Amygdala (tissue), 56 donors: ENCODE measurements at regions not wholly inside any gene's neighbourhood (a gene's known extent, or its start where the extent isn't known, plus 50 kb on each side); places are given as distances from the start of the nearest gene placed in this dataset.
A peak's percentile ranks its signal among the peaks of the same experiment; 100 is the strongest.

ENCODE experiments used
- DNase-seq, 56 donors: peaks; one replicate each; lab custom pipeline; 2025; lab: John Stamatoyannopoulos, UW

DNA sequence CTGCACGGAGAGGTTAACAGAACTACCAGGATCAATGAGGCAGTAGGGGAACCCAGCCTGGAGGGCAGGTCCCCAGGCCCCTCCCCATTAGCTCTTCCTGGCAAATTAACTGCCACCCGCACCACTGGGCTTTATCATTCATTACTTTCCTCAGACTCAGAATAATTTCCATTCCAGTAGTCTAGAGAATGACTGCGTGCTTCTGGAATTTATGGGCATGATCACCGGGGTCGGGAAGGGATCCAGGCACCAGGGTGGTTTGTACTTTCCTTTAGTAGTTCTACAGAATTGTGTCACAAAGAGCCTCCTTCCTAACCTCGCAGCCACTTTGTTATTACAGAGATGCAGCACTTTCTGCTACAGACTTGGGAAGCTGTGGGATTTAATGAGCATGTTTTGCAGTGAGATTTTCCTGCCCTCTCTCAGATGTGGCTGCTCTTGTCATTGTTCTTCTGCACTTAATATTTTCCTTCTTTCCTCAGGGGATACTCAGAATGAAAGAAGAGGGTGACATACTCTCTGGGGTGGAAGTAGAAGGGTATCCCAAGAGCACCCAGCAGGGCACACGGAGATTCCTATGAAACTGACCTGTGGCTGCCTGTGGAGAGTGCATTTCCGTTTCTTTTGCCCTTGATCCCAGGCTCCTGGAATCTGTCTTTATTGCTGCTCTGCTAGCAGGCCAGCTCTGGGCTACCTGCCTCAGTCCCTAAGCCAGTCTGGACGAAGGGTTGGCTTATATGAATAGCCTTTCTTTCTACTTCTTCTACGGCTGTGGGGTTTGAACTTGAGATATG lies 285.0 kb upstream of the SLC10A2 start:
- no peak for DNase-seq

DNA sequence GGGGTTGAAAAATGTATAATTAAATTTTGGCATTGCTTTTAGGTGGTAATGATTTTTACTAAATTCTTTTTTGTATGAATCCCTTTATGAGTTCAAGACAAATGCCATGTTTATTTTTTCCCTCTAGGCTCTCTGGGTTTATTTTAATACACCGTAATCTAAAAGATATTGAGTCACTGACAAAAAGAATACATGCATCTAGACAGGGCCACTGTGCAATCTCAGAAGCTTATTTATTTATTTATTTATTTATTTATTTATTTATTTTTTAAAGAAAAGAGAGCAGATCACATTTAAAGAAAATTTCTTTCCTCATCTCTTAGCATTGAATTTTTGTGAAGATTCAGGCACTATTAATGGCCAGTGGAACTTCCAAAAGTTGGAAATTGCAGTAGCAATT lies 283.9 kb upstream of the SLC10A2 start:
- no peak for DNase-seq

DNA sequence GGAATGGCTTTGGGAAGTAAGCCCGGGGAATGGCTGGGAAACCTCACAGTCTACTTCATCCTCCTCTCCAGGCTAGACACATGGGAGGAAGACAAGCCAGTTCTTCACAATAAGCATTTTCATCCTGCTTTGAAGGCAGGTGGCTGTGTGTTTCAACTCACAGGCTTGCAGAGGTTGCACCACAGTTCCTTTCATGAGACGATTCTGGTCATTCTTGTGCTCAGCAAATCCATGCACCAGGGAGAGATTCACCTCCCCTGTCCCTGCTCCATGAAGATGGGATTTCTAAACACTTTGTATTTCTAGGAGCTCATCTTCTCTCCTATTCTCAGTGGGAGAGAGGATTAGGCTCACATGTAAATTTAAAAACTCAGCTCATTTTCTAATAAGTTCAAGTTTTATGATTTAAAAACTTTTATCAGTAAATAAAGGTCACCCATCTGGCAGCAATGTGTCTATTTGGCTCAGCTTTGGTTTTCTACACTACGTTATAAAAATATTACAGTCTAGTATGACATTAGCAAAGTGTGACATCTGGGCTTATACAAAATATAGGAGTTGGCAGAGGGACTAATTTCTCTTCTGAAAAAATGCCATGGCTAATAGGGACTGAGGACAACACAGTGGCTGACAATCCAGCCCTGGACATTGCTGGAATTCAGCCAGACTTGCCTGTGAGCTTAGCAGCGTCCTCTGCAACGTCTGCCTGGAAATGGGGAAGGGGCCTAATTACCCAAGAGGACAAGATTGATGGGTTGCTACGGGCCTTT lies 283.2 kb upstream of the SLC10A2 start:
- DNase-seq = no peak

DNA sequence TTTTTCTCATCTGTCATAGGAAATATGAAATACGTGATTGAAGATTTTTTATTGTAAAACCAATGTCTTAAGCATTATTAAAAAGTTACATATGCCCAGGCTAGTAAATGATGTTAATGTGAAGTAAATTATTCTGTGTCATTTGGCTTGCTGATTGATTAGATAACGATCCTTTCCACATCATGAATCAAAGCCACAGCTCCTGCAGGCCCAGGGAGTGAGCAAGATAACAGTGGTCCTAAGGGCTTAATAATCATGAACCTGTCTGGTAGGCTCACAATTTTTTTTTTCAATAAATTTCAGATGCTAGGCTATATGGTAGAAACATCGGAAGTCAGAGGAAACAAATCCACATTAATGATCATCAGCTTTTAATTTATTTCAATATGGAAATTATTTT lies 269.0 kb upstream of the SLC10A2 start:
- DNase-seq = no peak

DNA sequence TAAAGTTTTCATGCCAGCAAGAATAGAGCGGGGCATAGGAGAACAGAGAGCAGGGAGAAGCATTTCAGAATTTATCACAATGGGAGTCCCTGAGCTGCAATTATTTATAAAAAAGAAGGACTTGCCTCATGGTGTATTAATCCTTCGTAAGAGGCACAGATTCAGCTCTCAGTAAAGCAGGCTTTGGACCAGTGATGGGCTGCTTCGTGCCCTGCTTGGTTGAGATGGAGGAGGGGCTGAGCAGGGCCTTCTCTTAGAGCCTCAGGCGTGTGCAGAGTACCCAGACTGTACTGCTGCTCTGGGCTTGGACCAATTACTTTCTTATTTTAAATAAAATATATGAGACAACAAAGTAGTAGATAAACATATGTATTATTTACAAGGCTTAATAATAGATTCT lies 265.7 kb upstream of the SLC10A2 start:
- DNase-seq = no peak

DNA sequence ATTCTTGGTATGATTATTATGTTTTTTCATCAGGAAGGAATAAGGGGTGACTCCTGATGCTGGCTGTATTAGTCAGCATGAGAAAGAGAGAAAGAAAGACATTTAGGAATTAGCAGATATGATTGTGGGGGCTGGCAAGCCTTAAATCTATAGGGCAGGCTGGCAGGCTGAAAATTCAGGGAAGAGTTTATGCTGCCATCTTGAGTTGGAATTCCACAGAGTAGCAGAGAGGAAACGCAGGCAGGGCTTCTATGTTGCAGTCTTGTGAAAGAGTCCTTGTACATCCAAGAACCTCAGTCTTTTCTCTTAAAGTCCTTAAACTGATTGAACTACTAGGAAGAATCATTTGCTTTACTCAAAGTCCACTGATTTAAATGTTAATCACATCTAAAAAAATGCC lies 262.7 kb upstream of the SLC10A2 start:
- peak in 1 of 56 donors; percentile 2 for DNase-seq

DNA sequence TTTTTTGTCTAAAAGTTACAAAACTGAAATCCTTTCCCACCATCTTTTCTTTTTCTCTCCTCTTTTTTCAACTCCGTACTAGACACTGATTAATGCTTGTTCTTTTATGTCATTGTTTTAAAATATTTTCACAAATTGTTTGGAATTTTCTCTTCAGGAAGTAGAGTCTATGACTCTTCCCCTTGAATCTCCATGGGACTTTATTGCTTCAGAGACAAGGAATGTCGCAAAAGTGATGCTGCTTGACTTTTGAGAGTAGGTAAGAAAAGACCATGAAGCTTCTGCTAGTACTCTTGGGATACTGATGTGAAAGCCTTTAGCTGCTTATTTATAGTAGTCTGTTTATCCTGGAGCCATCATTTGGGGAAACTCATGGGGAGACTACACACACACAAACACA lies 260.1 kb upstream of the SLC10A2 start:
- no peak for DNase-seq

DNA sequence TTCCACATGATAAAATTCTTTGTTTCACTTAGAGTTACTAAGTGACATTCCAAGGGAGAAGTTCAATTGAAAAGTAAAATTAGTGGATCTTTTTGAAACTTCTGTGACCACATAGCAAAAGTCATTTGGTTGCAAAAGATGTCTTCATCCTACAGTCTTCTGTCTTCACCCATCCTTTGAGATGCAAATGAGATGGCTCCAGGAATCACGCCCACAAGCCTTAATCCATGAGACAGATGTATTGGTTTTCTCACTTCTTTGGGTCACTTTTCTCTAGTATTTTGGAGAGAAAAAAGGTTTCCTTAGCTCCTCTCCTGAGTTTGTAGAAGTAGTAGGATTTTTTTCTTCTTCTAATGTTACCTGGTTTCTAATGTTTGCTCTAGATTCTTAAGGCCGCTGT lies 259.5 kb upstream of the SLC10A2 start:
- no peak for DNase-seq

DNA sequence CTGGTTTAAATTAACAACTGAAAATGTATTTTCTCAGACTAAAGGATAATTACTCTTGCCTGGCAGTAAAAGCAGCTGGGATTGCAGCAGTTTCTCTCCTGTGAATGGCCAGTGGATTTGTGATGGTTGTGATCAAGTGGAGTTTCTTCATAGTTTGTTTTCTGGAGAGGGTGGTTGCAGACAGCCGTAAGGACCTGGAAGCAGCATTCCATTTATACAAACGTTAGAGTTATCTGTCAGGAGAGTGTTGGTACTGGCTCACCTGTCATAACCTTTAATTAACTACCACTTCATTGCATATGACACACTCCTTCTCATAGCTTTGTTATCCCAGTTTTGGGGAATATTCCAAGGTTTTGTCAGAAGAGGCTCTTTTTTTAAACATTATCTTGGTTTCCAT lies 258.4 kb upstream of the SLC10A2 start:
- no peak for DNase-seq

DNA sequence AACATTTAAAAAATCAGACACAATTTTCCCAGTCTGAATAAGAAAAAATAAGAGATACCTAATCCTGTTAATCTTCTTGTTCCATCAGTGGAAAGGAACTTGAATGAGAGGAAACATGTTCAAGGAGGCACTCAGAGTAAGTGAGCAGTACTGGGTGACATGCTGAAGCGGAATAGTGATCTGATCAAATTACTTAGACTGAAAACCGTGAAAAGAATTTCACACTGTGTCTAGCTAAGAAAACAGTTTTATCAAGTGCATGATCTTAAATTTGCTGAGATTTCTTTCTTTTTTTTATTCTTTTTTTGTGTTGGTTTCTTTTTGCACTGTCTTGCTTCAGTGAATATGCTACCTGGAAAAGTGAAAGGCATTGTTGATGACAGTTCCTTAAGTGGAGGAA lies 249.5 kb upstream of the SLC10A2 start:
- no peak for DNase-seq

DNA sequence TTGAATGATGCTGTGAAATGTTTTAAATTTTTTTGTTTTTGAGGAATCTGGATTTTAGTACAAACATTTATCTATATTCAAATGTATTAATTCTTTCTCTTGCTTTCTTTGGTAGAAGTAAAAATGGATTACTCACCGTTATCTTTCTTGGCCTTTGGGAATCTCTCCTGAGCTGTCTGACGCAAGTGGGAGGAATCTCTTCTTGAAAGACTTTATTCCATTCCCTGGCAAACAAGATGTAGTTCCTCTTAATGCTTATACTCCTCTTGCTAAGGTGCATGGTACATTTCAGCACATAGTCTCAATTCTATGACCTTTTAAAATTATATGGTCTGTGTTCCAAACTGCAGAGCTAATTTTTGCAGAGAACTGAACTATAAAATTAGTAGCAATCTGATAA lies 246.2 kb upstream of the SLC10A2 start:
- DNase-seq = no peak

DNA sequence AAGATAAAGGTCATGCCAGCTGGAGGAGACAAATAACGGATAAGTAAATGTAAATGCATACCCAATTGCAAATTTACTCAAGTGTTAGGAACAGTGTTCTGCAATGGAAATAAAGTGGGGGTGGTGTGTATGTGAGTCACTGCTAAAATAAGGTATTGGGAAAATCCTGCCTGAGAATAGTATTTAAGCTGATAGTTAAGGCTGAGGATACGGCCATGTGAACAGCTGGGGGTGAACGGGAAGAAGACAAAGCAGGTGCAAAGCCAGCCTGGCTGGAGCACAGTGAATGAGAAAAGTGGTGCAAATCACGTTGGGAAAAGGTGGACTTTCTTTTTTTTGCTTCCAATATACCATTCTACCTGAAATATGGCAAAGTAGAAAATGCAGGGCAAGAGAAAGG lies 242.4 kb upstream of the SLC10A2 start:
- DNase-seq = no peak

DNA sequence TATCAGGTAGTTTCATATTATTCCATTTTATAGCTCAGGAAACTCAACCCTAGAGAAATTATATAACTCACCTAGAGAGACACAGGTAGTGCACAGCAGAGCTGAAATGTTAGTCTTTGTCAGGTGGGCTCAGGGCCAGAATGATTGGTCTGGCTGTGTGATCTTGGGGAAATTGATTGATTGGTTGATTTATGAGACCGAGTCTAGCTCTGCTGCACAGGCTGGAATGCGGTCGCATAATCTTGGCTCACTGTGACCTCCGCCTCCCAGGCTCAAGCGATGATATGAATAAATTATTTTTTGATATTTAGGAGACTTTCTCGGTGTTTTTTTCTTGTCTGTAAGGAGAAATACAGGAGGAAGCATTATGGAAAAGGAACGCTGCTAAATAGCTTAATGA lies 239.9 kb upstream of the SLC10A2 start:
- no peak for DNase-seq

DNA sequence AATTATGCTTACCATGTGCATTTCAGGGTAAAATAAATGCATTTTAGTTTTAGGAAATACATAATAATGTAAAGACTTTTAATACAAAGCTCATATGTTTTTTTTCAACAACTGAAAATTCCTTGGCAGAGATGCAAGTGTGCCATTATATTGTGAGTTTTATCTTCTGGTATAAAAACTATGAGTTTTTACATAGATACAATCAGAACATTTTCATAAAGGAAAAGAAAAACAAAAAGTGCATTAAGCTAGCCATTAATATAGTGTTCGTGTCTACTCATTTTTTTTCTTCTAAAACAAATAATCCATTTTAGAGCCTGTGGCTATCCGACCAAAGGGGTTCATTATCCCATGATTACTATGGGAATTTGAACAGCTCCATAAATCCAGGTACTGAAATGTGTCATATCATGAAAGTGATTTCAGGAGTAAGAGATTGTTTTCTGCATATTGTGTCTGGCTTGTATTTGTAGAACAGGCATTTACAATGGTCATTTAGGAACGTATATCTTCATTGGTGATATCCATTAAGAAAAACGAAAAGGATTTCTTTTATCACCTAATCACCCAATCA lies 236.9 kb upstream of the SLC10A2 start:
- DNase-seq = no peak

DNA sequence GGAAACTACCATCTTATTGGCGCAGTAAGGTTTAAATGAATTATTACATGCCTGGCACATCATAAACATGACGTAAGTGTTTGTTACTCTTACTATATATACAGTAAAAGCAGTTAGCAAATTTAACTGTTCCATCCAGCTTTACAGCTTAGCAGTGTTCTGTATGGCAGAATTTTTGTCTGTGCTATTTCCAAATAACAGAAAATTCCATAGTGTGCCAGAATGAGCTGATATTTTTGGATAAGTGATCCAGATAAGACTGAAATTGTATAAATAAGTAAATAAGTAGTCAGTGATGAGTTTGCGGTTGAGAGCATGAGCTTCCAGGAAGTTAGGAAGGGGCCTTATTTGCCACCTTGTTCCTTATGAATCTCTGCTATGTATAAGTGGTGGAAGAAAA lies 236.5 kb upstream of the SLC10A2 start:
- DNase-seq = no peak

DNA sequence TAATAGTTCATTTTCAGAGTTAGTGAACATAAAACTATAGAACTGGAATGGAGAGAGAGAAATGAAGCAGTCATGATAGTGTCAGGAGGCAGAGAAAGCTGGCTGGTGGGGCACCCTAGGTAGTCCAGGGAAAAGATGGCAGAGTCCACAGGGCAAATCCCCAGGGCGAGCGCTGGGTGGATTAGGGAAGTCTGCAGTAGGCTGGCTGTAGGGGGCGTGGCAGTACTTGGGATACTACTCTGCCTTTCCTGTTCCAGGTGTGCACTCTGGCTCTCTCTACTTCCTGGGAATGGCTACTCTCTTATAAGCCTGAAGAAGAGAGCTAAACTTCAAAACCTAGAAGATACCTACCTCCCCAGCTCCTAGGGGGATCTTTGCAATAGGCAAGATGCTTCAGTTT lies 232.9 kb upstream of the SLC10A2 start:
- no peak for DNase-seq

DNA sequence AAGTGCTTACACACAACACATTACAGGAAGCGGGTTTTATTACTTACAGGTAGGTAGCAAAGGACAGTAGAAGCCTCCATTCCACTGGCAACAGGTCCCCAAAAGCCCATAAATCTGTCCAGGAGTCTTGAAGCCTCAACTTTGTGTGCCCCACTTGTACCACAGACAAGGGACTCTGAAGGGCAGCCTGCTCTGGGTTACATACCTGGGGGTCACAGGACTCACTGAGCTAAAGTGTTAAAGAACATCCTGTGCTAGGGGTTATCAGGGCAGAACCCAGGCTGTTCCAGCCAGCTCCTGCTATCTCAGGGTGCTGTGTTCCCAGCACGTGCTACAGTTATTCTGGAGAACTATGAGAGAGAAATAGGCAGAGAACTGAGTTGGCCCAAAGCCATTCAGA lies 230.9 kb upstream of the SLC10A2 start:
- DNase-seq = no peak

DNA sequence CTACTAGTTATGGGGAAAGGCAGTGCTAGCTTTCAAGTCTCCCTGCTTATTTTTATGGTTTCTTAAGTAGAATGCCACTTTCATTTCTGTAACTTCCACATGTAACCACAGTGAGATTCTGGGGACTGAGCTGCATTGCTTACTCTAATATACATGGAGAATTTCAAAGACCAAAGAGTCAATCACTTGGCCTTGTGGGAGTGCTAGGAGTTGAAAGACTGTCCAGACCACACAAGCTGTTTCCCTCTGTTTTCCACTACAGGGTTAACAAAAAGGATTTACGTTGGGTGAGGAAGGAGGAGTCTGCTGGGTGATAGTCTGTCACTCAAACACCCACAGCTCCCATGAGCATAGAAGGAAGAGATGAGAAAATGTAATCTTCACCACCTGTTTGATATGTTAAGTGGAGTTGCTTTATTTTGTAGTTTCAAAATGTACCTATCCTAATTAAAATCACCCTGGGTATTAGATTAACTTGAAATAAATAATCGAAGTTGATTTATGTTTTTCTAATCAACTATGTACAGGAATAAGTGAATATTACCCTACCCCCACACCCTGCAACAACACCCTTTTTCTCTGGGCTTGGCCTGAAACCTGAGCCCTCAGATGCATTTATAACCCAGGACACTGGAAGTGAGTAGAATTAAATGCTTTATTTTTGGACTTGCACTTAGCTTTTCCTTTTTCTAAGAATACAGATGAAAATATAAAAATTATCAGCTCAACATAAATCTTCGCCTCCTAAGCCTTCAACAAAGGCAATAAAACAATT lies 225.8 kb upstream of the SLC10A2 start:
- no peak for DNase-seq

DNA sequence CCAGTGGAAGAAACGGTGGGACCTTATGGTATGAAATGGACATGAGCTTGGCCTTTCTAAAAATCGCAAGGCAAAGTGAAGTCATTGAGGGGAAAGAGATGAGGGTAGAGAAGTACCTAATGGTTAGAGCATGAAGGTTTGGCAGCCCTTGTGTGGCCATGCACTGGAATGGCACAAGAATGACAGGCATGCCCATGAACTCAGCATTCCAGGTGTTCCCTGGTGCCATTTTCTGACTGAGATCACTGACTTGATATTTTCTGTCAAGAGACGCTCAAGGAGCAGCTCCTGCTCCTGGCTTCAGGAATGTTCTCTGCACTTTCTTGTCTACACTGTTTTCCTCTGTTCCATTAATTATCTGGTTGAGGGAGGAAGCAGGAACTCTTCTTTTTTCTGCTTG lies 225.0 kb upstream of the SLC10A2 start:
- no peak for DNase-seq

DNA sequence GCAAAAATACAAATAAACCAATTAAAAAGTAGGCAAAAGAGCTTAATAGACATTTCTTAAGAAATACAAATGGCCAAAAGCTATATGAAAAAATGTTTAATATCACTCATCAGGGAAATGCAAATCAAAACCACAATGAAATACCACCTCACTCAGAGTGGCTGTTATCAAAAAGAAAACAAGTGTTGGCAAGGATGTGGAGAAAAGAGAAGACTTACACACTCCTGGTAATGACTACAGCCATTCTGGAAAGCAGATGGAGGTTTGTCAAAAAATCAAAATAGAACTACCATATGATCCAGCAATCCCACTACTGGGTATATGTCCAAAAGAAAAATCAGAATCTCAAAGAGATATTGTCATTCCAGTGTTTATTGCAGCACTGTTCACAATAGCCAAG lies 223.5 kb upstream of the SLC10A2 start:
- no peak for DNase-seq

DNA sequence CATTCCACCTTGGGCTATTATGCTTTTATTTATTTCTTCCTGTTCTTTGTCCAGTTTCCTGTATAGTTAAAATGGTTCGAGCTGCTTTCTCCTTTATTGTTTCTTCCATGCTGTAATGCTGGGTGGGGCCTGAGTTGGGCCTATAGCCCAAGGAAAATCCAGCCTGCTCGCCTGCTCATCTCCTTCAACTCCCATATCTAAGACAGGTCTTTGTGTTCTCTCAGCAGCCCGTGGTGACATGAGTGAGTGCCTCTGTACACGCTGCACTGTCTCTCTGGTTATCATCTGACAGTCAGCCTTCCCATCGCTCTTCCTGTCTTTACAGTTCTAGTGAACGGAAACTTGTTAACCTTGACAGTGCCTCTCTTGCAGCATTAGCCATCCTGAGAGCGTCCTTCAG lies 221.9 kb upstream of the SLC10A2 start:
- DNase-seq = no peak
